Sigmoid colon (tissue), 6 donors: ENCODE measurements at regions not wholly inside any gene's neighbourhood (a gene's known extent, or its start where the extent isn't known, plus 50 kb on each side); places are given as distances from the start of the nearest gene placed in this dataset.

Experiments used
- DNase-seq: peaks from one replicate; pipeline ENCODE4 v3.0.0-alpha.2; 2019
- H3K27ac ChIP-seq, 4 donors: fragments of 200-600 bp; sonication (generic); one replicate each; pipeline ENCODE4 v1.5.1; 2016 to 2019; ENCODE audit warnings: mild to moderate bottlenecking in 1 of 4
- H3K27me3 ChIP-seq, 3 donors: fragments of 200-600 bp; sonication (generic); one replicate each; pipeline ENCODE4 v1.5.1; 2019; ENCODE audit warnings: mild to moderate bottlenecking in 1 of 3
- H3K36me3 ChIP-seq, 4 donors: fragments of 200-600 bp; sonication (generic); one replicate each; pipeline ENCODE4 v1.5.1; 2016 to 2019
- H3K4me1 ChIP-seq, 4 donors: fragments of 200-600 bp; sonication (generic); one replicate each; pipeline ENCODE4 v1.5.1; 2017 to 2019
- H3K4me3 ChIP-seq, 4 donors: fragments of 200-600 bp; sonication (generic); one replicate each; pipeline ENCODE4 v1.5.1; 2017 to 2019; ENCODE audit warnings: mild to moderate bottlenecking in 2 of 4, moderate library complexity in 1 of 4
- H3K9me3 ChIP-seq, 4 donors: fragments of 200-600 bp in 3 of 4; sonication (generic) in 3 of 4; one replicate each; pipeline versions ENCODE4 v1.5.1 to v1.6.1; 2013 to 2019
- EP300 ChIP-seq, 4 donors: sonication (generic); formaldehyde crosslinking; IDR thresholded peaks; one replicate each; pipeline ENCODE4 v1.6.1; 2017; ENCODE audit warnings: antibody characterized with exemption in 4 of 4
- POLR2A ChIP-seq, 2 donors: fragments of 450-650 bp; IDR thresholded peaks; one replicate each; pipeline ENCODE4 v1.6.1; 2016; ENCODE audit warnings: antibody characterized with exemption in 2 of 2, mild to moderate bottlenecking in 2 of 2, moderate library complexity in 2 of 2
- POLR2AphosphoS5 ChIP-seq, 4 donors: sonication (generic); formaldehyde crosslinking; IDR thresholded peaks; one replicate each; pipeline ENCODE4 v1.6.1; 2017; ENCODE audit warnings: antibody characterized with exemption in 4 of 4
- WGBS, 2 donors: extraction: QIAGEN DNeasy Blood & Tissue Kit; methylation state at CpG; one replicate each; pipeline ENCODE4 v1.1.7; 2013; 5-methylcytosine and 5-hydroxymethylcytosine counted together
- intact Hi-C: fragments of 100-400 bp; cut with DNase I; formaldehyde crosslinking; loops from one replicate; pipeline ENCODE4 v1.15.1; 2023
- TF ChIP-seq, protein P1 (sequence below), 4 experiments: fragments of 450-650 bp in 3 of 4; fragments of 200-600 bp in 1 of 4; IDR thresholded peaks; one replicate each; pipeline ENCODE4 v1.5.1; 2016 to 2019; ENCODE audit warnings: antibody characterized with exemption in 4 of 4, mild to moderate bottlenecking in 3 of 4, moderate library complexity in 2 of 4
- donor health status: healthy with polysubstance abuse.
- donor health status: healthy.

DNA sequence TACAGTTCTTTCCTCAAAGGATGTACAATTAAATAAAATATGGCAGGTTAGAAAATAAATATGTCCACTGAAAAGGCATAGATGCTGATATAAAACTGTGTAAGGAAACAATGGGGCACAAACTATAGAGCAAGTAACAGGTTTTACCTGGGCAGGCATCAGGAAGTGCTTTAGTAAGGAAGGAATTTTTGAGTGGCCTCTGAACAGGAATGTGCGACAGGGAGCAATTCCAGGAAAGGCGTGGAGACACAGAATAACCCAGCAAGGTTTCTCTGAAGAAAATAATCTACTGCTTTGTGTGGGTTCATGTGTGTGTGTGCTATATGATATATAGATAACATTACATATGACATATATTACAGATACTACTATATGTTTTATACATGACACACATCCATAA is 128.4 kb downstream of the RGS21 start:
- no peaks in the 10 kb centered on the region for H3K36me3 ChIP-seq
- no peaks in the 10 kb centered on the region for H3K9me3 ChIP-seq
- no peak for DNase-seq
- intact Hi-C loops = no loop called here
- no peak overlapping the region for H3K27ac ChIP-seq
- no peaks in the 10 kb centered on the region for H3K27me3 ChIP-seq
- TF ChIP-seq EP300 (IDR thresholded peaks at IDR 0.05) = no peak
- TF ChIP-seq, protein P1, sequence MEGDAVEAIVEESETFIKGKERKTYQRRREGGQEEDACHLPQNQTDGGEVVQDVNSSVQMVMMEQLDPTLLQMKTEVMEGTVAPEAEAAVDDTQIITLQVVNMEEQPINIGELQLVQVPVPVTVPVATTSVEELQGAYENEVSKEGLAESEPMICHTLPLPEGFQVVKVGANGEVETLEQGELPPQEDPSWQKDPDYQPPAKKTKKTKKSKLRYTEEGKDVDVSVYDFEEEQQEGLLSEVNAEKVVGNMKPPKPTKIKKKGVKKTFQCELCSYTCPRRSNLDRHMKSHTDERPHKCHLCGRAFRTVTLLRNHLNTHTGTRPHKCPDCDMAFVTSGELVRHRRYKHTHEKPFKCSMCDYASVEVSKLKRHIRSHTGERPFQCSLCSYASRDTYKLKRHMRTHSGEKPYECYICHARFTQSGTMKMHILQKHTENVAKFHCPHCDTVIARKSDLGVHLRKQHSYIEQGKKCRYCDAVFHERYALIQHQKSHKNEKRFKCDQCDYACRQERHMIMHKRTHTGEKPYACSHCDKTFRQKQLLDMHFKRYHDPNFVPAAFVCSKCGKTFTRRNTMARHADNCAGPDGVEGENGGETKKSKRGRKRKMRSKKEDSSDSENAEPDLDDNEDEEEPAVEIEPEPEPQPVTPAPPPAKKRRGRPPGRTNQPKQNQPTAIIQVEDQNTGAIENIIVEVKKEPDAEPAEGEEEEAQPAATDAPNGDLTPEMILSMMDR (IDR thresholded peaks at IDR 0.05) = no peak
- H3K4me1 ChIP-seq = no peaks in the 10 kb centered on the region
- WGBS, 2 donors = 23 to 65% methylated on average over 2 of the region's 2 CpGs
- no peak overlapping the region for H3K4me3 ChIP-seq

DNA sequence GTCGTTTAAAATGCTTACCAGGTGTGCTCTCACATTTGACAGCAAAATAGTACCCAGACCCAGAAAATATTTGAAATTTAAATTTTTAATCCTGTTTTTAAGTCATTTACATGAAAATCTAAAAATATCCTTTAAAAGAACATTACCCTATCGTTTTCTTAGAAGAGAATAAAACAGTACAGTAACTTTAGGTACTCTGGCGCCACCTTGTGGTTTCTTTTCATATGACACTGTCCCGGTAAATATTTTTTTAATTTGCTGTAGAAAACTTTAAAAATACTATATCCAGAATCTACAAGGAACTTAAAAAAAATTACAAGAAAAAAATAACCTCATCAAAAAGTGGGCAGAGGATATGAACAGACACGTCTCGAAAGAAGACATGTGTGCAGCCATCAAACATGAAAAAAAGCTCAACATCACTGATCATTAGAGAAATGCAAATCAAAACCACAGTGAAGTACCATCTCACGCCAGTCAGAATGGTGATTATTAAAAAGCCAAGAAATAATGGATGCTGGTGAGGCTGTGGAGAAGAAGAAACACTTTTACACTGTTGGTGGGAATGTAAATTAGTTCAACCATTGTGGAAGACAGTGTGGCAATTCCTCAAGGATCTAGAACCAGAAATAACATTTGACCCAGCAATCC is 129.2 kb downstream of the RGS21 start:
- H3K4me1 ChIP-seq = no peaks in the 10 kb centered on the region
- TF ChIP-seq, protein P1 (IDR thresholded peaks at IDR 0.05) = peak; percentile 15 to 92 (median 65)
- no peak for TF ChIP-seq POLR2AphosphoS5 (IDR thresholded peaks at IDR 0.05)
- no peak overlapping the region for H3K27ac ChIP-seq
- H3K36me3 ChIP-seq = no peaks in the 10 kb centered on the region
- H3K9me3 ChIP-seq = no peaks in the 10 kb centered on the region
- intact Hi-C loops = no loop called here
- peak; percentile 64 for DNase-seq
- no peaks in the 10 kb centered on the region for H3K27me3 ChIP-seq
- WGBS, 2 donors = 8 to 19% methylated on average over 7 of the region's 7 CpGs
- H3K4me3 ChIP-seq = no peak overlapping the region

DNA sequence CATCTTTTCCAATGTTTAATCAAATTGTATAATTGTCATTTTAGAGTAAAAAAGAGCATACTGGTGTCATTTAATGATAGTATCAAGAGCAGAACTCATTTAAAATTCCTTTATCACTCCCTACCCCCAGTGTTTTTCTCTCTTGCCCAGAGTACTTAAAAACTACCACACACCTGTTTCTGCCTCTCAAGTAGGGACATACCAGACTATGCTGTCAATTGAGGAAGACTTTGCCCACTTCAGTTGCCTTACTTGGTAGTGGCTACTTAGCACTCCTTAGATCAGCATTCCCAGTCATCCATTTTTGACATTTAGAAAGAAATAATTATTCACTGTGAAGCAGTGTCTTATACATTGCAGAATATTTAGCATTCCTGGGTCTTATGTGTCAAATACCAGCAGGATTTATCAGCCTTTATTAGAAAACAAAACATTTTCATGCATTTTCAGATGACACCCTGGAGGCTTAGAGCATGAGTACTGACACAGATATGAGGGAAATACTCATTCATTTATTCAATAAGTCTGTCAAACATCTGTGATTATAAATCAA is 127.5 kb upstream of the RGS1 start:
- no peaks in the 10 kb centered on the region for H3K4me1 ChIP-seq
- no peak for TF ChIP-seq POLR2AphosphoS5 (IDR thresholded peaks at IDR 0.05)
- H3K27ac ChIP-seq = no peak overlapping the region
- H3K36me3 ChIP-seq = no peaks in the 10 kb centered on the region
- H3K9me3 ChIP-seq = no peaks in the 10 kb centered on the region
- H3K4me3 ChIP-seq = no peak overlapping the region
- H3K27me3 ChIP-seq = no peaks in the 10 kb centered on the region
- intact Hi-C loops = no loop called here
- DNase-seq = no peak

DNA sequence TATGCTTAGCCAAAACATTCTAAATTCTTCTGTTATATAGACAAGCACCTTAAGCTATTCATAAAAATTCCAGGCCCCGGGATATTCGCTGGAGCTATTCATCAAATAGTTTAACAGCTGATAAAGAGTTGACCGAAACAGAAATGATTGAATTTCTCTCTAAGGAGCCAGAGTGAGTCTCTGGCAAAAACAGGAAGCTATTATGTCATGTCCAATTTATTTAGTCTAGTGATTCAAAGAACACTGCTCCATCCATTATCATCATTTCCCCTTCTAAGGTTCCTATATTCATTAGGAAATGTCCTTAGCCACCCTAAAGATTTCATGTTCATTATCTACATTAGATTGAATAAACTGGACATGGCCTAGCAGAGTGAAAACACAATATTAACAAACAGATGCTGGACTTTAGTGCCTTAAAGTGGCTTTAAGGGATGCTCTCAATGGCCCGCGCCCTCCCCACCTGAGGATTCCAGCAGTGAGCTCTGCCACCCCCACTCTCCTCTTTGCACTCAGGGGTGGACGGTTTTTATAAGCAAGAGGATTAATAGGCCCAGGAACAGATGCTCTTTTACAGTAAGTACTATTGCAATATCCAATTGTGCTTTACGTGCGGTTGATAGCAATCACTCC is 122.1 kb upstream of the RGS1 start:
- Histone ChIP-seq H3K4me1 (no peaks in the 10 kb centered on the region), H3K36me3 (no peaks in the 10 kb centered on the region), H3K9me3 (no peaks in the 10 kb centered on the region), H3K27me3 (no peaks in the 10 kb centered on the region), H3K27ac (no peak overlapping the region), H3K4me3 (no peak overlapping the region)
- 78 to 88% methylated on average over 8 of the region's 8 CpGs for WGBS, 2 donors
- TF ChIP-seq EP300 (IDR thresholded peaks at IDR 0.05) = no peak
- TF ChIP-seq POLR2A (IDR thresholded peaks at IDR 0.05) = no peak
- TF ChIP-seq POLR2AphosphoS5 (IDR thresholded peaks at IDR 0.05) = no peak
- TF ChIP-seq, protein P1 (IDR thresholded peaks at IDR 0.05) = no peak
- intact Hi-C loops = no loop called here
- DNase-seq = no peak

DNA sequence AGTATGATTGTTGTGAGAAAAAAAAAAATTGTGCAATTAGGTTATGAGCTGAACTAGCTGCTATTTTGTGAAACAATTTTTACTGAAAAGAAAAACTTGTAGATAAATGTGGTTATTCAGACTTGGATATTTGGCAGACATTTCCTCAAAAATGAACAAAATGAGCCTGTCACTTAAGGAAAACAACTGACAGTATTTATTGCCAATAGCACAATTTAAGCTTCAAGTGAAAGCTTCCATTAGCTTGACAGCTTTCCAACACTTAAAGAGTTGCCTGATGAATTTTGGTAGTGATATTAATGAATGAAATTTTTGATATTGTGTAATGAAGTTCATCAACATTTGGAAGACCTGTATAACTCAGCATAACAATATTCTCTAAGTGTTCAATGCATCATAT is 116.1 kb upstream of the RGS1 start:
- H3K36me3 ChIP-seq = no peaks in the 10 kb centered on the region
- H3K27ac ChIP-seq = no peak overlapping the region
- DNase-seq = no peak
- H3K9me3 ChIP-seq = no peaks in the 10 kb centered on the region
- no peaks in the 10 kb centered on the region for H3K4me1 ChIP-seq
- H3K27me3 ChIP-seq = no peaks in the 10 kb centered on the region
- H3K4me3 ChIP-seq = no peak overlapping the region
- TF ChIP-seq, protein P1 (IDR thresholded peaks at IDR 0.05) = no peak
- TF ChIP-seq EP300 (IDR thresholded peaks at IDR 0.05) (no peak), POLR2A (IDR thresholded peaks at IDR 0.05) (no peak), POLR2AphosphoS5 (IDR thresholded peaks at IDR 0.05) (no peak)
- intact Hi-C loops = no loop called here
